Muscle of leg (tissue), 3 donors: ENCODE measurements at regions not wholly inside any gene's neighbourhood (a gene's known extent, or its start where the extent isn't known, plus 50 kb on each side); places are given as distances from the start of the nearest gene placed in this dataset.
"Not testable (repeated sequence)": the region's sequence is repeated elsewhere in the genome, so short reads cannot be mapped to it uniquely, and the experiment has no call there.

Source experiments
- DNase-seq: peaks from one replicate; pipeline ENCODE4 v3.0.0; 2013
- H3K27ac ChIP-seq: one replicate; pipeline ENCODE4 v1.5.1; 2013; ENCODE audit warnings: mild to moderate bottlenecking, low read length, control low read depth
- H3K27me3 ChIP-seq: one replicate; pipeline ENCODE4 v1.6.1; 2013; ENCODE audit warnings: low read length; ENCODE audit not compliant: control insufficient read depth, insufficient read depth
- H3K36me3 ChIP-seq: one replicate; pipeline ENCODE4 v1.6.1; 2013; ENCODE audit warnings: low read length; ENCODE audit not compliant: control insufficient read depth, insufficient read depth
- H3K4me1 ChIP-seq: one replicate; pipeline ENCODE4 v1.6.1; 2013; ENCODE audit warnings: low read length; ENCODE audit not compliant: control insufficient read depth, insufficient read depth
- H3K4me3 ChIP-seq: one replicate; pipeline ENCODE4 v1.5.1; 2013; ENCODE audit warnings: low read length, control low read depth
- H3K9me3 ChIP-seq: replicated peaks from 2 replicates; pipeline ENCODE4 v1.6.1; 2013; ENCODE audit warnings: low read depth, low read length; ENCODE audit not compliant: control insufficient read depth
- WGBS: methylation state at CpG from one replicate; pipeline ENCODE4 v1.1.5; 2013; ENCODE audit warnings: missing lambda C conversion rate; ENCODE audit not compliant: insufficient coverage; 5-methylcytosine and 5-hydroxymethylcytosine counted together

- H3K9me3 ChIP-seq: no peaks in the 10 kb centered on the region
- DNase-seq: no peak
- no peaks in the 10 kb centered on the region for H3K27me3 ChIP-seq
- H3K4me1 ChIP-seq: no peaks in the 10 kb centered on the region
- 100% methylated on average over 2 of the region's 3 CpGs for WGBS
- no peaks in the 10 kb centered on the region for H3K36me3 ChIP-seq
- H3K27ac ChIP-seq: no peak overlapping the region
- no peak overlapping the region for H3K4me3 ChIP-seq
These were observed 243.0 kb downstream of the MYCN start for GRCh38 chr2:16183345-16183744.

- Histone ChIP-seq H3K36me3 (no peaks in the 10 kb centered on the region), H3K4me1 (no peaks in the 10 kb centered on the region), H3K27ac (no peak overlapping the region), H3K4me3 (no peak overlapping the region), H3K27me3 (no peaks in the 10 kb centered on the region), H3K9me3 (no peaks in the 10 kb centered on the region)
- no peak for DNase-seq
These were observed 242.5 kb downstream of the MYCN start for GRCh38 chr2:16182841-16183240.

- not testable (repeated sequence) for H3K4me3 ChIP-seq, DNase-seq, H3K27ac ChIP-seq, H3K27me3 ChIP-seq, H3K36me3 ChIP-seq, H3K9me3 ChIP-seq, H3K4me1 ChIP-seq
- WGBS: no CpG with 5 or more reads among the region's 2 CpGs
These were observed 242.0 kb downstream of the MYCN start for GRCh38 chr2:16182311-16182815.

- no peak overlapping the region for H3K27ac ChIP-seq
- no peaks in the 10 kb centered on the region for H3K27me3 ChIP-seq
- H3K4me3 ChIP-seq: no peak overlapping the region
- WGBS: 81% methylated on average over 8 of the region's 8 CpGs
- no peaks in the 10 kb centered on the region for H3K36me3 ChIP-seq
- H3K4me1 ChIP-seq: no peaks in the 10 kb centered on the region
- DNase-seq: no peak
- no peaks in the 10 kb centered on the region for H3K9me3 ChIP-seq
These were observed 241.4 kb downstream of the MYCN start for GRCh38 chr2:16181741-16182090.

DNA sequence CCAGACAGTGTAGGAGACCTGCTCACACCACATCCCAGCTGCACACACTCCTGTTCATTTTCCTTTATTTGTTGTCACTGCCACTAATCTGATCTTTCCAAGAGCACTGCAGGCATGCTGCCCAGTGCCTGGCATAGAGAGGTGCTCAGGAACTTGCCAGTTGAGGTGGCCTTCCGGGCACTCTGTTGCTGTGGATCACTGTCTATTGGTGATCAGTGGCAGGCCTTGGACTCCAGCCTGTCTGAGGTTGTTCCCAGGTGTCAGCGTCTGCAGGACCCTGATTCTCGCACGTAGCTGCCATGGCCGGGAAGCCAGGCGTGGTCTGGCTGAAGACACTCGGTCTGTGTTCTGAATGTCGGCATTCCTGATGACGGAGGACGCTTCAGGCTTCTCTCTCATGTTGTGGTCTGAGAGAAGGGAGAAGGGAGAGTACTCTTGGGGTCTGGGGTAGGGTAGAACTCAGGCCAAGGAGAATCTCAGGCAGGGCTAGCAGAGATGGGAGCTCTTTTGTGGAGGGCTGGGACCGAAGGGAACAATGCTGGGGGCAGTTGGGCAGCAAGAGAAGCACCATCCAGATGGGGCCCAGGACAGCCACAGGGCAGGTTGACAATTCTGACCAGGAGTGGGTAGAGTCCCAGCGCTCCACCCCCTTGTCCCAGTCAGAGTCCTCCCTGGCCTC lies 240.9 kb downstream of the MYCN start:
- no peak for DNase-seq
- Histone ChIP-seq H3K4me3 (no peak overlapping the region), H3K36me3 (no peaks in the 10 kb centered on the region), H3K27ac (no peak overlapping the region), H3K4me1 (no peaks in the 10 kb centered on the region), H3K27me3 (no peaks in the 10 kb centered on the region), H3K9me3 (no peaks in the 10 kb centered on the region)
- 93% methylated on average over 11 of the region's 12 CpGs for WGBS

DNA sequence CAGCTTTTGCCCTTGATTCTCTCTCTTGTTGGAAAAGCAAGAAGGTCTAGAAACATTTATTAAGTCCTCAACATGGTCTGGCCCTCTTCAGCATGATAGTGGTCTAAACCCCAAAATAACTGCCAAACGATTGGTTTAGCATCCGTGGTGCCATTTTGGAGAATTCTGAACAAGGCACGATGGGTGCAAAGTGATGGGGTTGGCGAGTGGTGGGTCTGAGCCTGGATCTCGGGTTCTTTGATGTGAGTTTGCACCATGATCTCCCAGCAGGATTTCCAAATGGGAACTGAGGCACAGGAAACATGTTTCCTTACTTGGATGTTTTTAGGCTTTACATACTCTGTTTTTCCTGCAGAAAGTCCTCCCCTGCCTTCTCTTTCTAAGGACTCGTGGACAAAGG lies 240.3 kb downstream of the MYCN start:
- DNase-seq: no peak
- 84% methylated on average over 6 of the region's 6 CpGs for WGBS
- no peaks in the 10 kb centered on the region for H3K27me3 ChIP-seq
- H3K4me1 ChIP-seq: no peaks in the 10 kb centered on the region
- H3K4me3 ChIP-seq: no peak overlapping the region
- no peaks in the 10 kb centered on the region for H3K36me3 ChIP-seq
- no peak overlapping the region for H3K27ac ChIP-seq
- no peaks in the 10 kb centered on the region for H3K9me3 ChIP-seq

GRCh38 chr2:16179701-16180416 lies 239.5 kb downstream of the MYCN start:
- H3K36me3 ChIP-seq: no peaks in the 10 kb centered on the region
- no peak for DNase-seq
- H3K27me3 ChIP-seq: no peaks in the 10 kb centered on the region
- no peak overlapping the region for H3K4me3 ChIP-seq
- H3K4me1 ChIP-seq: no peaks in the 10 kb centered on the region
- H3K27ac ChIP-seq: no peak overlapping the region
- no peaks in the 10 kb centered on the region for H3K9me3 ChIP-seq
- 25% methylated on average over 6 of the region's 8 CpGs for WGBS

- H3K4me1 ChIP-seq: no peaks in the 10 kb centered on the region
- H3K27ac ChIP-seq: no peak overlapping the region
- WGBS: 90% methylated on average over 2 of the region's 7 CpGs
- H3K4me3 ChIP-seq: no peak overlapping the region
- no peak for DNase-seq
- H3K36me3 ChIP-seq: no peaks in the 10 kb centered on the region
- no peaks in the 10 kb centered on the region for H3K27me3 ChIP-seq
- H3K9me3 ChIP-seq: no peaks in the 10 kb centered on the region
These were observed 238.3 kb downstream of the MYCN start for GRCh38 chr2:16178551-16179130.

DNA sequence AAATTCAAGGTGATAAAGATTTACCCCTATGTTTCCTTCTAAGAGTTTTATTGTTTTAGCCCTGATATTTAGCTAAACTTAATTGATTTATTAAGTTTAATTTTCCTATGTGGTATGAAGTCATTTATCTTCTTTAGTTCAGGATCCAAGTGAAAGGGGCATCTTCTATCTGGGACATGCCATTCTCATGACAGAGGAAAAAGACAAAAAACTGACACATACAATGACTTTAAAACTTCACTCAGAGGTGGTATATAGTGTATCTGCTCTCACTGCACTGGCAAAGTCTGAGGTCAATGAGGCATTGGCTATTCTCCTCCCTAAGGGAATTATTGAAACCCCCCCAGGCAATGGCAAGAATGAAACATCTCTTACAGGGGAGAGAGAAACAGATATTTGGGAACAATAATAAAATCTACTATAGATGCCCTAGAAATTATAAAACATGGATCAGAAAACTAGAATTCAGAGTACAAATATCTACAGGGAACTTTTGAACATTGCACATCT lies 237.4 kb downstream of the MYCN start:
- Histone ChIP-seq H3K4me1 (no peaks in the 10 kb centered on the region), H3K27ac (no peak overlapping the region), H3K9me3 (no peaks in the 10 kb centered on the region), H3K4me3 (no peak overlapping the region), H3K36me3 (no peaks in the 10 kb centered on the region), H3K27me3 (no peaks in the 10 kb centered on the region)
- DNase-seq: no peak

DNA sequence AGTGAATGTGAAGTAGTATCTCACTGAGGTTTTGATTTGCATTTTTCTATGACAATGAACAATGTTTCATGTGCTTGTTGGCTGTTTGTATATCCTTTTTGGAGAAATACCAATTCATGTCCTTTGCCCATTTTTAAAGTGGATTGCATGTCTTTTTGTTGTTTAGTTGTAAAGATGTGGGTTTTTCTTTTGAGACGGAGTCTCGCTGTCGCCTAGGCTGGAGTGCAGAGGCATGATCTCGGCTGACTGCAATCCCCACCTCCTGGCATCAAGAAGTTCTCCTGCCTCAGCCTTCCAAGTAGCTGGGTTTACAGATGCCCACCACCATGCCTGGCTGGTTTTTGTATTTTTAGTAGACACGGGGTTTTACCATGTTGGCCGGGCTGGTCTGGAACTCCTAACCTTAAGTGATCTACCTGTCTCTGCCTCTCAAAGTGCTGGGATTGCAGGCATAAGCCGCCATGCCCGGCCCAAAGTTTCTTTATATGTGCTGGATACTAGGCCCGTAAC lies 236.7 kb downstream of the MYCN start:
- DNase-seq: no peak
- no peaks in the 10 kb centered on the region for H3K36me3 ChIP-seq
- no peaks in the 10 kb centered on the region for H3K9me3 ChIP-seq
- no peaks in the 10 kb centered on the region for H3K27me3 ChIP-seq
- WGBS: 86% methylated on average over 4 of the region's 9 CpGs
- no peak overlapping the region for H3K4me3 ChIP-seq
- no peaks in the 10 kb centered on the region for H3K4me1 ChIP-seq
- H3K27ac ChIP-seq: no peak overlapping the region
